ENCODE measurements at regions not wholly inside any gene's neighbourhood (a gene's known extent, or its start where the extent isn't known, plus 50 kb on each side); places are given as distances from the start of the nearest gene placed in this dataset.

DNA sequence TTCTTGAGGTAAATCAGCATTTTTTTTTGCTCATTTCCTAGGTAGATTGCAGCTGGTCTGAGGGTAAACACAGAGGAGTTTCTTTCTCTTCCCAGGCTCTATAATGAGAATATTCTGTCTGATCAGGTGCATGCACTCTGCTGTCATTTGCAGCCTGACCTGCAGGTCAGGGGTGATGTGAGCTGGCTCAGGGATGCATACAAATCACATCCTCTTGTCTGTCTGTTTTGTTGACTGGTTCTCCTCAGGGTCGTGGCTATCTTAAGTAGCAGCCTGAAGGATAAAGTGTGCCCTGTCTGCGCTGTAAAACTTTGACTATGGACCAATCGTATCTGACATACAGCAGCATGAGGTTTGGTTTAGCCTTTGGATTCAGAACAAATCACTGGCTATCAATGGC is 183.4 kb upstream of the POU3F2 start:
- no peak overlapping the region for H3K27ac ChIP-seq
- no peaks in the 10 kb centered on the region for H3K27me3 ChIP-seq
- no peak overlapping the region for H3K4me3 ChIP-seq
- intact Hi-C loops (cut with DNase I), result no loop called here
- WGBS, 4 donors, result 18 to 21% (median 19%) methylated on average over 3 of the region's 3 CpGs
- H3K4me1 ChIP-seq (replicated peaks in 1 of 2), result no peaks in the 10 kb centered on the region
- DNase-seq, result no peak
- TF ChIP-seq, protein P1, sequence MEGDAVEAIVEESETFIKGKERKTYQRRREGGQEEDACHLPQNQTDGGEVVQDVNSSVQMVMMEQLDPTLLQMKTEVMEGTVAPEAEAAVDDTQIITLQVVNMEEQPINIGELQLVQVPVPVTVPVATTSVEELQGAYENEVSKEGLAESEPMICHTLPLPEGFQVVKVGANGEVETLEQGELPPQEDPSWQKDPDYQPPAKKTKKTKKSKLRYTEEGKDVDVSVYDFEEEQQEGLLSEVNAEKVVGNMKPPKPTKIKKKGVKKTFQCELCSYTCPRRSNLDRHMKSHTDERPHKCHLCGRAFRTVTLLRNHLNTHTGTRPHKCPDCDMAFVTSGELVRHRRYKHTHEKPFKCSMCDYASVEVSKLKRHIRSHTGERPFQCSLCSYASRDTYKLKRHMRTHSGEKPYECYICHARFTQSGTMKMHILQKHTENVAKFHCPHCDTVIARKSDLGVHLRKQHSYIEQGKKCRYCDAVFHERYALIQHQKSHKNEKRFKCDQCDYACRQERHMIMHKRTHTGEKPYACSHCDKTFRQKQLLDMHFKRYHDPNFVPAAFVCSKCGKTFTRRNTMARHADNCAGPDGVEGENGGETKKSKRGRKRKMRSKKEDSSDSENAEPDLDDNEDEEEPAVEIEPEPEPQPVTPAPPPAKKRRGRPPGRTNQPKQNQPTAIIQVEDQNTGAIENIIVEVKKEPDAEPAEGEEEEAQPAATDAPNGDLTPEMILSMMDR (IDR thresholded peaks at IDR 0.05), result no peak
- no peak for TF ChIP-seq POLR2A (IDR thresholded peaks at IDR 0.05)
- no peaks in the 10 kb centered on the region for H3K9me3 ChIP-seq (replicated peaks in 1 of 3)
- H3K36me3 ChIP-seq (replicated peaks in 1 of 2), result no peaks in the 10 kb centered on the region

DNA sequence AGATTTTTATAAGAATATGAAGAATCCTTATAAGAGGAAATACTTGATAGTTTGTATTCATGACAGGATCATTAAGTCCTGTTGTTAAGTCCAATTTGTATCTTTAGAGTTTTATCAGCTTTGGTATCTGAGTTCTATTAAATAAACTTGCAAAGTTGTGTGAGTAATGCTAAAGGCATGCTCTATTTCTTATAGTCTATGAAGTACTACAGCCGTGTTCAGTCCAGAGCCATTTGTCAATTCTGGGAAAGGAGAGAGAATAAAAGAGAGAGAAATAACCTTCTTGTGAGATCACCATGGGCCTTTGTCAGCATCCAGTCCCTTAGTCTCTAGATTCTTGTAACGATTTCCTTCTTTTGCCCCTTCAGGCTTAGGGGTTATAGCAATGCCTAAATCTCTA is 181.2 kb upstream of the POU3F2 start:
- DNase-seq, result no peak
- 30 to 41% (median 38%) methylated on average over 2 of the region's 2 CpGs for WGBS, 4 donors
- Histone ChIP-seq H3K9me3 (replicated peaks in 1 of 3) (no peaks in the 10 kb centered on the region), H3K36me3 (replicated peaks in 1 of 2) (no peaks in the 10 kb centered on the region), H3K27ac (no peak overlapping the region), H3K27me3 (no peaks in the 10 kb centered on the region), H3K4me3 (no peak overlapping the region), H3K4me1 (replicated peaks in 1 of 2) (no peaks in the 10 kb centered on the region)
- no peak for TF ChIP-seq POLR2A (IDR thresholded peaks at IDR 0.05)
- TF ChIP-seq, protein P1 (IDR thresholded peaks at IDR 0.05), result no peak
- intact Hi-C loops (cut with DNase I), result no loop called here

DNA sequence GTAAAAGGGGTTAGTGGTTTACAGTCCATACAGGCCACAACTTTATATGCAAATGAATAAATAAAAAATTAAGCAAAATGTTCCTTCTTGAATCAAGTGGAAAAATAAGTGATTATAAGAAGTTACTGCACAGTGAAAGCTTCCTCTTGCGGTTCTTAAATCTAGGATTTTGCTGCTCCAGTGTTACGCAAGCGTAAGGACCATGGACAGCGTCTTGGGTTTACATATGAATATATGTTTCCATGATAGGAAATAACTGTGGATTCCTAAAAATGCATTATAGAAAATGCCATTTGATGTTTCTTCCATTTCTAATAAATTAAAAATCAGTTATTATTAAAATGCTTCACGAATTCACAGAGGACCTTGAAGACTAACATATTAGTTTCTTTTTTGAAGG is 176.6 kb upstream of the POU3F2 start:
- 42 to 51% (median 47%) methylated on average over 5 of the region's 5 CpGs for WGBS, 4 donors
- Histone ChIP-seq H3K4me3 (no peak overlapping the region), H3K36me3 (replicated peaks in 1 of 2) (no peaks in the 10 kb centered on the region), H3K27ac (no peak overlapping the region), H3K9me3 (replicated peaks in 1 of 3) (no peaks in the 10 kb centered on the region), H3K27me3 (no peaks in the 10 kb centered on the region), H3K4me1 (replicated peaks in 1 of 2) (no peaks in the 10 kb centered on the region)
- DNase-seq, result peak in 4 of 7 donors; percentile 21 to 28 (median 26)
- intact Hi-C loops (cut with DNase I), result no loop called here
- TF ChIP-seq, protein P1 (IDR thresholded peaks at IDR 0.05), result no peak
- no peak for TF ChIP-seq POLR2A (IDR thresholded peaks at IDR 0.05)

DNA sequence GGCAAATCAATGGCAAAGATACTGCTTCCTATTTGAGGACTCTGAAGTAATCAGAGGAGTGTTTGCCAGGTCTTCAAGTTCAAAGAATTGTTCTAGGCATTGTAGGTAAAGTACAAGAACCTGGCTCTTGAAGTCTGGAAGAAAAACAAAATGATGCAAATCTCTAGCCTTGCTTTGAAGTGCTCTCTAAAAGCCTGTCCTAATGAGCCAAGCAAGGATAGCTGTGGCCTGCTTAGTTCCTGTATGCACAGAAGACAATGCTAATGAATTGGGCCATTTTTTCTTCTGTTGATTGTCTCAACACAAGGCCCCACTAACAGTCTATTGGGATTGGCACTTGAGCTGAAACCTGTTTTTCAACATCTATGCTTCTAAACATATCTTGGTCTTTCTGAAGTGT is 165.0 kb upstream of the POU3F2 start:
- Histone ChIP-seq H3K27me3 (no peaks in the 10 kb centered on the region), H3K36me3 (replicated peaks in 1 of 2) (no peaks in the 10 kb centered on the region), H3K4me1 (replicated peaks in 1 of 2) (no peaks in the 10 kb centered on the region), H3K9me3 (replicated peaks in 1 of 3) (no peaks in the 10 kb centered on the region), H3K4me3 (no peak overlapping the region), H3K27ac (no peak overlapping the region)
- intact Hi-C loops (cut with DNase I), result no loop called here
- DNase-seq, result no peak
- no peak for TF ChIP-seq POLR2A (IDR thresholded peaks at IDR 0.05)
- TF ChIP-seq, protein P1 (IDR thresholded peaks at IDR 0.05), result no peak
